Endothelial cell of umbilical vein (primary cell): ENCODE measurements at regions not wholly inside any gene's neighbourhood (a gene's known extent, or its start where the extent isn't known, plus 50 kb on each side); places are given as distances from the start of the nearest gene placed in this dataset.

ENCODE experiments used
- BruUV-seq: library from RNA; stranded (reverse); fragments of 400-500 nt; replicated peaks from 2 replicates; lab custom pipeline; 2021; lab: Mats Ljungman, UMichigan
- CTCF ChIA-PET: fragments of 300-600, 350-600 bp; sonication (Branson Sonifier 250); formaldehyde crosslinking; loops from one replicate; lab custom pipeline; 2021; ENCODE audit warnings: antibody characterized with exemption, inconsistent platforms; lab: Charles Lee
- POLR2A ChIA-PET: fragments of 300-600, 350-600 bp; sonication (Branson Sonifier 250); formaldehyde crosslinking; loops from one replicate; lab custom pipeline; 2021; ENCODE audit warnings: antibody characterized with exemption, inconsistent platforms; lab: Charles Lee
- DNase-seq: peaks from one replicate; pipeline ENCODE4 v3.0.0-alpha.2; 2011; ENCODE audit warnings: low read depth, low spot score
- FAIRE-seq: peaks from 2 replicates; lab custom pipeline; 2011; peaks lifted over from hg19 to GRCh38; lab: Jason Lieb, UNC
- H2AFZ ChIP-seq: 2 replicates; pipeline ENCODE4 v1.6.0; 2012; ENCODE audit warnings: low read depth, low read length, control low read depth, inconsistent platforms
- H3K27ac ChIP-seq: 2 replicates; pipeline ENCODE4 v1.5.1; 2011; ENCODE audit warnings: low read depth, mild to moderate bottlenecking, control low read depth, low read length, moderate library complexity; ENCODE audit not compliant: insufficient read depth
- H3K27me3 ChIP-seq, 2 experiments: 2 replicates each; pipeline versions ENCODE4 v1.6.0 to v1.6.1; 2011; ENCODE audit warnings: low read length in 2 of 2, mixed read lengths in 1 of 2; ENCODE audit not compliant: control insufficient read depth in 2 of 2, insufficient read depth in 2 of 2
- H3K36me3 ChIP-seq, 2 experiments: 2 replicates in 1 of 2; 3 replicates in 1 of 2; pipeline ENCODE4 v1.5.1; 2011; ENCODE audit warnings: low read length in 2 of 2, mild to moderate bottlenecking in 1 of 2, moderate library complexity in 1 of 2; ENCODE audit not compliant: control insufficient read depth in 2 of 2, insufficient read depth in 2 of 2; ENCODE audit errors: extremely low read depth in 1 of 2
- H3K4me1 ChIP-seq: 3 replicates; pipeline ENCODE4 v1.5.1; 2011; ENCODE audit warnings: mild to moderate bottlenecking, low read length; ENCODE audit not compliant: control insufficient read depth, insufficient read depth; ENCODE audit errors: extremely low read depth
- H3K4me2 ChIP-seq: 2 replicates; pipeline ENCODE4 v1.6.1; 2011; ENCODE audit warnings: low read length, control low read depth, mixed read lengths; ENCODE audit not compliant: insufficient read depth
- H3K4me3 ChIP-seq, 3 experiments: fragments of 200-600 bp in 1 of 3; sonication (generic), shearing (Covaris generic) in 1 of 3; replicated peaks in 1 of 3; 2 replicates each; pipeline ENCODE4 v1.5.1; 2011 to 2016; ENCODE audit warnings: control low read depth in 3 of 3, low read length in 3 of 3, mild to moderate bottlenecking in 2 of 3, inconsistent platforms in 1 of 3, low read depth in 1 of 3, moderate library complexity in 1 of 3; ENCODE audit not compliant: insufficient read depth in 1 of 3
- H3K79me2 ChIP-seq: 2 replicates; pipeline ENCODE4 v1.6.0; 2012; ENCODE audit warnings: low read length, inconsistent platforms; ENCODE audit not compliant: control insufficient read depth, insufficient read depth
- H3K9ac ChIP-seq: replicated peaks from 2 replicates; pipeline ENCODE3; 2011; ENCODE audit warnings: low read length, control low read depth; ENCODE audit not compliant: insufficient read depth; ENCODE audit errors: extremely low read depth
- H3K9me1 ChIP-seq: replicated peaks from 3 replicates; pipeline ENCODE4 v1.6.0; 2011; ENCODE audit warnings: mild to moderate bottlenecking, low read length; ENCODE audit not compliant: control insufficient read depth, insufficient read depth; ENCODE audit errors: extremely low read depth
- H3K9me3 ChIP-seq: replicated peaks from 2 replicates; pipeline ENCODE4 v1.5.1; 2012; ENCODE audit warnings: low read length, inconsistent platforms; ENCODE audit not compliant: control insufficient read depth, insufficient read depth
- H4K20me1 ChIP-seq: replicated peaks from 2 replicates; pipeline ENCODE3; 2011; ENCODE audit warnings: mild to moderate bottlenecking, low read length; ENCODE audit not compliant: control insufficient read depth, insufficient read depth; ENCODE audit errors: extremely low read depth
- CTCF ChIP-seq, 2 donors: IDR thresholded peaks; 1 replicate in 1 of 2; 2 replicates in 1 of 2; pipeline ENCODE4 v1.5.1; 2011; ENCODE audit warnings: low read length in 2 of 2, mild to moderate bottlenecking in 2 of 2, moderate library complexity in 2 of 2, control low read depth in 1 of 2, inconsistent platforms in 1 of 2, low read depth in 1 of 2; ENCODE audit not compliant: insufficient read depth in 1 of 2; ENCODE audit errors: extremely low read depth in 1 of 2
- EZH2 ChIP-seq: IDR thresholded peaks from 2 replicates; pipeline ENCODE4 v1.6.1; 2012; ENCODE audit warnings: borderline replicate concordance, low read depth, mild to moderate bottlenecking, moderate library complexity, low read length, inconsistent platforms; ENCODE audit not compliant: severe bottlenecking
- FOS ChIP-seq: IDR thresholded peaks from 2 replicates; pipeline ENCODE4 v1.6.1; 2011; ENCODE audit warnings: mild to moderate bottlenecking, low read length, moderate library complexity, borderline replicate concordance; ENCODE audit not compliant: insufficient read depth
- GATA2 ChIP-seq: IDR thresholded peaks from 2 replicates; pipeline ENCODE4 v1.7.0; 2011; ENCODE audit warnings: low read depth, mild to moderate bottlenecking, moderate library complexity, mixed read lengths, low read length; ENCODE audit not compliant: insufficient read length, insufficient read depth
- JUN ChIP-seq: IDR thresholded peaks from 2 replicates; pipeline ENCODE4 v1.6.1; 2011; ENCODE audit warnings: borderline replicate concordance, low read depth; ENCODE audit not compliant: insufficient read length, insufficient read depth
- MAX ChIP-seq: IDR thresholded peaks from 2 replicates; pipeline ENCODE4 v1.6.1; 2011; ENCODE audit not compliant: insufficient read depth, insufficient read length
- MYC ChIP-seq: IDR thresholded peaks from one replicate; pipeline ENCODE4 v1.6.1; 2011; ENCODE audit warnings: mild to moderate bottlenecking, low read depth, low read length
- POLR2A ChIP-seq: IDR thresholded peaks from 2 replicates; pipeline ENCODE4 v1.6.1; 2012; ENCODE audit warnings: low read depth, mild to moderate bottlenecking, control low read depth, low read length
- POLR2AphosphoS5 ChIP-seq: IDR thresholded peaks from 2 replicates; pipeline ENCODE4 v1.6.1; 2012; ENCODE audit warnings: low read depth, mild to moderate bottlenecking, control low read depth, low read length, moderate library complexity; ENCODE audit not compliant: insufficient read depth
- dilution Hi-C: fragments of 300-500 bp; cut with MboI; formaldehyde crosslinking; loops from one replicate; pipeline ENCODE4 v1.15.0; 2019; ENCODE audit warnings: low sequenced_read_pairs; ENCODE audit not compliant: extremely low pct_ligation_motif_present
- intact Hi-C: fragments of 100-400 bp; cut with micrococcal nuclease; formaldehyde crosslinking; loops from one replicate; pipeline ENCODE4 v1.10.0; 2022

- BruUV-seq, result no TSS peak
- Histone ChIP-seq H3K4me3 (no peak overlapping the region), H3K27ac (no peak overlapping the region), H3K27me3 (no peaks in the 10 kb centered on the region), H3K4me1 (no peaks in the 10 kb centered on the region), H3K9me1 (no peaks in the 10 kb centered on the region), H4K20me1 (no peaks in the 10 kb centered on the region), H3K4me2 (no peak overlapping the region), H3K36me3 (no peaks in the 10 kb centered on the region), H3K9ac (no peak overlapping the region), H3K9me3 (no peaks in the 10 kb centered on the region), H3K79me2 (no peaks in the 10 kb centered on the region), H2AFZ (no peak overlapping the region)
- dilution Hi-C loops, result no loop called here
- TF ChIP-seq EZH2 (no peak), MAX (no peak), GATA2 (no peak), POLR2AphosphoS5 (no peak), FOS (no peak), POLR2A (no peak), JUN (no peak), CTCF (IDR thresholded peaks at IDR 0.05; ENCODE audit: extremely low read depth in 1 of 2, insufficient read depth in 1 of 2, low read depth in 1 of 2, low read length in 2 of 2) (no peak), MYC (no peak)
- DNase-seq (no peak), FAIRE-seq (no peak)
- POLR2A ChIA-PET, result no interaction called here
- CTCF ChIA-PET, result no interaction called here
- intact Hi-C loops, result no loop called here
Observed at GRCh38 chr12:38427442-38427841, 110.9 kb downstream of the ALG10B start.
